GM23338 (cell line): ENCODE measurements at regions not wholly inside any gene's neighbourhood (a gene's known extent, or its start where the extent isn't known, plus 50 kb on each side); places are given as distances from the start of the nearest gene placed in this dataset.

ENCODE experiments used
- ATAC-seq: fragments of 200-7000 bp; cut with Tn5 transposase; 3 replicates; pipeline ENCODE4 v1.9.1; 2020
- DNase-seq: peaks from one replicate; pipeline ENCODE4 v3.0.0-alpha.2; 2015; ENCODE audit warnings: low spot score
- H2AFZ ChIP-seq: fragments of 200-600 bp; sonication (generic); 2 replicates; pipeline ENCODE4 v1.8.0; 2016; ENCODE audit warnings: antibody characterized with exemption, mild to moderate bottlenecking, moderate library complexity
- H3F3A ChIP-seq: fragments of 200-600 bp; sonication (generic); replicated peaks from 2 replicates; pipeline ENCODE4 v1.8.0; 2017; ENCODE audit warnings: antibody characterized with exemption, mixed run types, low read depth
- H3K27ac ChIP-seq: fragments of 200-600 bp; sonication (generic); 2 replicates; pipeline ENCODE4 v1.6.1; 2016; ENCODE audit warnings: low read depth
- H3K27me3 ChIP-seq: fragments of 200-600 bp; sonication (generic); 2 replicates; pipeline ENCODE4 v1.8.0; 2016; ENCODE audit warnings: mild to moderate bottlenecking, mixed run types, moderate library complexity; ENCODE audit not compliant: insufficient read depth
- H3K36me3 ChIP-seq: fragments of 200-600 bp; sonication (generic); 2 replicates; pipeline ENCODE4 v1.8.0; 2016; ENCODE audit warnings: mild to moderate bottlenecking; ENCODE audit not compliant: insufficient read depth
- H3K4me1 ChIP-seq: fragments of 200-600 bp; sonication (generic); 2 replicates; pipeline ENCODE4 v1.8.0; 2016; ENCODE audit warnings: mild to moderate bottlenecking, moderate library complexity; ENCODE audit not compliant: insufficient read depth
- H3K4me2 ChIP-seq: fragments of 200-600 bp; sonication (generic); 2 replicates; pipeline ENCODE4 v1.7.1; 2017; ENCODE audit warnings: mixed run types
- H3K4me3 ChIP-seq: fragments of 200-600 bp; sonication (generic); 2 replicates; pipeline ENCODE4 v1.6.1; 2016; ENCODE audit warnings: mixed run types
- H3K79me2 ChIP-seq: fragments of 200-600 bp; sonication (generic); replicated peaks from 2 replicates; pipeline ENCODE4 v1.8.0; 2017; ENCODE audit warnings: mild to moderate bottlenecking; ENCODE audit not compliant: insufficient read depth
- H3K9me2 ChIP-seq: fragments of 200-600 bp; sonication (generic); 2 replicates; pipeline ENCODE4 v1.8.0; 2017; ENCODE audit not compliant: insufficient read depth
- H4K20me1 ChIP-seq: fragments of 200-600 bp; sonication (generic); replicated peaks from 2 replicates; pipeline ENCODE4 v1.8.0; 2017; ENCODE audit warnings: mild to moderate bottlenecking; ENCODE audit not compliant: insufficient read depth
- H3K27ac Mint-ChIP-seq: 2 replicates; pipeline ENCODE4 v1.8.0; 2020; ENCODE audit warnings: inconsistent platforms, mild to moderate bottlenecking, moderate library complexity, mixed read lengths
- H3K27me3 Mint-ChIP-seq: 3 replicates; pipeline ENCODE4 v1.8.0; 2022; ENCODE audit warnings: low read depth, mild to moderate bottlenecking, moderate library complexity, mixed read lengths, inconsistent platforms; ENCODE audit not compliant: insufficient read depth, poor library complexity
- H3K36me3 Mint-ChIP-seq: 3 replicates; pipeline ENCODE4 v1.8.0; 2021; ENCODE audit warnings: low read depth, mild to moderate bottlenecking, inconsistent platforms, moderate library complexity, mixed read lengths
- H3K4me1 Mint-ChIP-seq: 3 replicates; pipeline ENCODE4 v1.8.0; 2020; ENCODE audit warnings: mild to moderate bottlenecking, inconsistent platforms, mixed read lengths
- H3K4me3 Mint-ChIP-seq: 3 replicates; pipeline ENCODE4 v1.8.0; 2021; ENCODE audit warnings: moderate library complexity, mild to moderate bottlenecking, inconsistent platforms, mixed read lengths
- H3K9me3 Mint-ChIP-seq: 3 replicates; pipeline ENCODE4 v1.8.0; 2020; ENCODE audit warnings: moderate library complexity, mild to moderate bottlenecking, inconsistent platforms, mixed read lengths
- CREB1 ChIP-seq: fragments of 250-450 bp; sonication (Bioruptor Pico); IDR thresholded peaks from 2 replicates; pipeline ENCODE4 v1.5.0; 2020; ENCODE audit warnings: low read depth, mild to moderate bottlenecking, moderate library complexity
- EZH2 ChIP-seq: fragments of 200-600 bp; sonication (generic); IDR thresholded peaks from one replicate; pipeline ENCODE4 v1.8.0; 2017; ENCODE audit warnings: antibody characterized with exemption, mild to moderate bottlenecking, low read depth; ENCODE audit not compliant: unreplicated experiment
- EZH2phosphoT487 ChIP-seq: fragments of 200-600 bp; sonication (generic); IDR thresholded peaks from one replicate; pipeline ENCODE4 v1.8.1; 2018; ENCODE audit warnings: antibody characterized with exemption; ENCODE audit not compliant: unreplicated experiment
- NANOG ChIP-seq: IDR thresholded peaks from 2 replicates; pipeline ENCODE4 v1.6.1; 2016; ENCODE audit warnings: antibody characterized with exemption, borderline replicate concordance
- STAT1 ChIP-seq: IDR thresholded peaks from one replicate; pipeline ENCODE4 v1.6.1; 2016; ENCODE audit warnings: antibody characterized with exemption; ENCODE audit not compliant: unreplicated experiment
- ZNF114 ChIP-seq: fragments of 250-450 bp; sonication (Bioruptor Pico); IDR thresholded peaks from 2 replicates; pipeline ENCODE4 v1.5.0; 2020; ENCODE audit warnings: mild to moderate bottlenecking, moderate library complexity
- ZNF331 ChIP-seq: fragments of 250-450 bp; sonication (Bioruptor Pico); IDR thresholded peaks from 2 replicates; pipeline ENCODE4 v1.5.0; 2020; ENCODE audit warnings: low read depth, mild to moderate bottlenecking, moderate library complexity
- TF ChIP-seq, protein P1 (sequence below): IDR thresholded peaks from one replicate; pipeline ENCODE4 v1.6.1; 2018; ENCODE audit warnings: antibody characterized with exemption; ENCODE audit not compliant: unreplicated experiment
- TF ChIP-seq, protein P2 (sequence below), 2 experiments: fragments of 200-600 bp in 1 of 2; sonication (generic) in 1 of 2; conservative IDR thresholded peaks; 2 replicates each; pipeline versions ENCODE4 v1.5.1 to v1.6.1; 2016 to 2017; ENCODE audit warnings: antibody characterized with exemption in 2 of 2, low read depth in 2 of 2, mild to moderate bottlenecking in 2 of 2, moderate library complexity in 1 of 2
- TF ChIP-seq, protein P3 (sequence below): fragments of 250-450 bp; sonication (Bioruptor Pico); IDR thresholded peaks from 2 replicates; pipeline ENCODE4 v1.5.0; 2020; ENCODE audit warnings: mild to moderate bottlenecking, moderate library complexity

DNA sequence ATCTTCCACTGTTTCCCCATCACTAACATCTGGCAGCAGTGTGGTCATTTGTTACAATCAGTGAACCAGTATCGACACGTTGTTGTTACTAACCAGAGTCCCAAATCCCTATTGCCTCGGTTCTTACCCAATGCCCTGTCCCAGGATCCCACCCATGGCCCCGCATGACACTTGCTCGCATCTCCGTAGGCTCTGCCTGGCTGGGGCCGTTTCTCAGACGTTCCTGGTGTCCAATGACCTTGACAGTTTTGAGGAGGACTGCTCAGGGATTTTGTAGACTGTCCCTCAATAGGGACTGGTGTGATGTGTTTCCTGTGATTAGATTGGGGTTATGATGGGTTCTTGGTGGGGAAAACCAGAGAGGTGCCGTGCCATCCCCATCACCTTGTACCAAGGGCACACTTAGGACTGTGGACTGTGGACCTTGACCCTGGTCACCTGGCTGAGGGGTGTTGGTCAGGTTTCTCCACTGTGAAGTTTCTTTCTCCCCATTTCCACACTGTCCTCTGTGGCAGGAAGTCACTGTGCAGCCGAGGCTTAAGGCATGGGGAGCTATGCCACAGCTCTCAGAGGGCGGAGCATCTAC lies 108.4 kb downstream of the ADRA2C start:
- no peak overlapping the region for H3K4me3 Mint-ChIP-seq
- H4K20me1 ChIP-seq, result no peaks in the 10 kb centered on the region; the same call in 1 of the 2 replicates
- peaks cover 25% of the 10 kb centered on the region for H3K4me1 Mint-ChIP-seq
- no peak overlapping the region for H2AFZ ChIP-seq
- 0 out of 2 replicates have a peak, but pooled peaks cover 3% of the 10 kb centered on the region for H3F3A ChIP-seq
- ATAC-seq (no peak), DNase-seq (no peak)
- no peak overlapping the region for H3K27ac ChIP-seq
- H3K27me3 Mint-ChIP-seq, result peaks cover 47% of the 10 kb centered on the region
- H3K4me1 ChIP-seq, result peaks cover 2% of the 10 kb centered on the region; the same call in 1 of the 2 replicates
- H3K9me2 ChIP-seq, result no peaks in the 10 kb centered on the region
- H3K4me2 ChIP-seq, result no peak overlapping the region
- peaks cover 19% of the 10 kb centered on the region; the same call in 2 of the 3 replicates for H3K9me3 Mint-ChIP-seq
- no peaks in the 10 kb centered on the region for H3K36me3 ChIP-seq
- peaks cover 53% of the 10 kb centered on the region for H3K27me3 ChIP-seq
- H3K79me2 ChIP-seq, result no peaks in the 10 kb centered on the region
- H3K27ac Mint-ChIP-seq, result no peak overlapping the region
- no peak overlapping the region for H3K4me3 ChIP-seq
- no peak for TF ChIP-seq ZNF114
- TF ChIP-seq CREB1 (CRISPR knock-in tag), result no peak
- no peak for TF ChIP-seq NANOG
- TF ChIP-seq, protein P1, sequence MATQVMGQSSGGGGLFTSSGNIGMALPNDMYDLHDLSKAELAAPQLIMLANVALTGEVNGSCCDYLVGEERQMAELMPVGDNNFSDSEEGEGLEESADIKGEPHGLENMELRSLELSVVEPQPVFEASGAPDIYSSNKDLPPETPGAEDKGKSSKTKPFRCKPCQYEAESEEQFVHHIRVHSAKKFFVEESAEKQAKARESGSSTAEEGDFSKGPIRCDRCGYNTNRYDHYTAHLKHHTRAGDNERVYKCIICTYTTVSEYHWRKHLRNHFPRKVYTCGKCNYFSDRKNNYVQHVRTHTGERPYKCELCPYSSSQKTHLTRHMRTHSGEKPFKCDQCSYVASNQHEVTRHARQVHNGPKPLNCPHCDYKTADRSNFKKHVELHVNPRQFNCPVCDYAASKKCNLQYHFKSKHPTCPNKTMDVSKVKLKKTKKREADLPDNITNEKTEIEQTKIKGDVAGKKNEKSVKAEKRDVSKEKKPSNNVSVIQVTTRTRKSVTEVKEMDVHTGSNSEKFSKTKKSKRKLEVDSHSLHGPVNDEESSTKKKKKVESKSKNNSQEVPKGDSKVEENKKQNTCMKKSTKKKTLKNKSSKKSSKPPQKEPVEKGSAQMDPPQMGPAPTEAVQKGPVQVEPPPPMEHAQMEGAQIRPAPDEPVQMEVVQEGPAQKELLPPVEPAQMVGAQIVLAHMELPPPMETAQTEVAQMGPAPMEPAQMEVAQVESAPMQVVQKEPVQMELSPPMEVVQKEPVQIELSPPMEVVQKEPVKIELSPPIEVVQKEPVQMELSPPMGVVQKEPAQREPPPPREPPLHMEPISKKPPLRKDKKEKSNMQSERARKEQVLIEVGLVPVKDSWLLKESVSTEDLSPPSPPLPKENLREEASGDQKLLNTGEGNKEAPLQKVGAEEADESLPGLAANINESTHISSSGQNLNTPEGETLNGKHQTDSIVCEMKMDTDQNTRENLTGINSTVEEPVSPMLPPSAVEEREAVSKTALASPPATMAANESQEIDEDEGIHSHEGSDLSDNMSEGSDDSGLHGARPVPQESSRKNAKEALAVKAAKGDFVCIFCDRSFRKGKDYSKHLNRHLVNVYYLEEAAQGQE, result no peak
- H3K36me3 Mint-ChIP-seq, result peaks cover 11% of the 10 kb centered on the region; the same call in 2 of the 3 replicates

DNA sequence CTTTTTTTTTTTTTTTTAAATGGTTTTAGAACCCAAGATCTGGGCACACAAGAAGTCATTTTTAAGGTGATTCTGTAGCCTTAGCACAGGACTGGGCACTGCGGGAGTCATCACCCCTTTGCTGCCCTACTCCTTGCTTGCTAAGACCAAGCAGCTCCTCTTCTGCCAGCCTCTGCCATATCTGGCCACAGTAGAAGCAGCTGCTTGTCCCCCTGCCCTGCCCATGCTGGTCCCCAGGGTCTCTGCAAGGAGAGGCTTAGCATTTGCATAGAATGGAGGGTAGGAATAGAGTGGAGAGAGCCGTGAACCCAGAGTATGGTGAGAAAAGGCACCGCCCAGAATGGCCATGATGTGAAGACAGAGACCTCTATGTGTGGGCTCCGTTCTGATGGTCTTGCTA lies 109.3 kb downstream of the ADRA2C start:
- no peak overlapping the region for H3K4me3 Mint-ChIP-seq
- DNase-seq, result no peak
- TF ChIP-seq EZH2 (no peak), EZH2phosphoT487 (no peak), ZNF114 (no peak), STAT1 (no peak), CREB1 (CRISPR knock-in tag) (no peak), ZNF331 (no peak)
- TF ChIP-seq, protein P2, sequence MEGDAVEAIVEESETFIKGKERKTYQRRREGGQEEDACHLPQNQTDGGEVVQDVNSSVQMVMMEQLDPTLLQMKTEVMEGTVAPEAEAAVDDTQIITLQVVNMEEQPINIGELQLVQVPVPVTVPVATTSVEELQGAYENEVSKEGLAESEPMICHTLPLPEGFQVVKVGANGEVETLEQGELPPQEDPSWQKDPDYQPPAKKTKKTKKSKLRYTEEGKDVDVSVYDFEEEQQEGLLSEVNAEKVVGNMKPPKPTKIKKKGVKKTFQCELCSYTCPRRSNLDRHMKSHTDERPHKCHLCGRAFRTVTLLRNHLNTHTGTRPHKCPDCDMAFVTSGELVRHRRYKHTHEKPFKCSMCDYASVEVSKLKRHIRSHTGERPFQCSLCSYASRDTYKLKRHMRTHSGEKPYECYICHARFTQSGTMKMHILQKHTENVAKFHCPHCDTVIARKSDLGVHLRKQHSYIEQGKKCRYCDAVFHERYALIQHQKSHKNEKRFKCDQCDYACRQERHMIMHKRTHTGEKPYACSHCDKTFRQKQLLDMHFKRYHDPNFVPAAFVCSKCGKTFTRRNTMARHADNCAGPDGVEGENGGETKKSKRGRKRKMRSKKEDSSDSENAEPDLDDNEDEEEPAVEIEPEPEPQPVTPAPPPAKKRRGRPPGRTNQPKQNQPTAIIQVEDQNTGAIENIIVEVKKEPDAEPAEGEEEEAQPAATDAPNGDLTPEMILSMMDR (conservative IDR thresholded peaks at IDR 0.05; ENCODE audit: low read depth in 2 of 2), result no peak
- TF ChIP-seq, protein P3, sequence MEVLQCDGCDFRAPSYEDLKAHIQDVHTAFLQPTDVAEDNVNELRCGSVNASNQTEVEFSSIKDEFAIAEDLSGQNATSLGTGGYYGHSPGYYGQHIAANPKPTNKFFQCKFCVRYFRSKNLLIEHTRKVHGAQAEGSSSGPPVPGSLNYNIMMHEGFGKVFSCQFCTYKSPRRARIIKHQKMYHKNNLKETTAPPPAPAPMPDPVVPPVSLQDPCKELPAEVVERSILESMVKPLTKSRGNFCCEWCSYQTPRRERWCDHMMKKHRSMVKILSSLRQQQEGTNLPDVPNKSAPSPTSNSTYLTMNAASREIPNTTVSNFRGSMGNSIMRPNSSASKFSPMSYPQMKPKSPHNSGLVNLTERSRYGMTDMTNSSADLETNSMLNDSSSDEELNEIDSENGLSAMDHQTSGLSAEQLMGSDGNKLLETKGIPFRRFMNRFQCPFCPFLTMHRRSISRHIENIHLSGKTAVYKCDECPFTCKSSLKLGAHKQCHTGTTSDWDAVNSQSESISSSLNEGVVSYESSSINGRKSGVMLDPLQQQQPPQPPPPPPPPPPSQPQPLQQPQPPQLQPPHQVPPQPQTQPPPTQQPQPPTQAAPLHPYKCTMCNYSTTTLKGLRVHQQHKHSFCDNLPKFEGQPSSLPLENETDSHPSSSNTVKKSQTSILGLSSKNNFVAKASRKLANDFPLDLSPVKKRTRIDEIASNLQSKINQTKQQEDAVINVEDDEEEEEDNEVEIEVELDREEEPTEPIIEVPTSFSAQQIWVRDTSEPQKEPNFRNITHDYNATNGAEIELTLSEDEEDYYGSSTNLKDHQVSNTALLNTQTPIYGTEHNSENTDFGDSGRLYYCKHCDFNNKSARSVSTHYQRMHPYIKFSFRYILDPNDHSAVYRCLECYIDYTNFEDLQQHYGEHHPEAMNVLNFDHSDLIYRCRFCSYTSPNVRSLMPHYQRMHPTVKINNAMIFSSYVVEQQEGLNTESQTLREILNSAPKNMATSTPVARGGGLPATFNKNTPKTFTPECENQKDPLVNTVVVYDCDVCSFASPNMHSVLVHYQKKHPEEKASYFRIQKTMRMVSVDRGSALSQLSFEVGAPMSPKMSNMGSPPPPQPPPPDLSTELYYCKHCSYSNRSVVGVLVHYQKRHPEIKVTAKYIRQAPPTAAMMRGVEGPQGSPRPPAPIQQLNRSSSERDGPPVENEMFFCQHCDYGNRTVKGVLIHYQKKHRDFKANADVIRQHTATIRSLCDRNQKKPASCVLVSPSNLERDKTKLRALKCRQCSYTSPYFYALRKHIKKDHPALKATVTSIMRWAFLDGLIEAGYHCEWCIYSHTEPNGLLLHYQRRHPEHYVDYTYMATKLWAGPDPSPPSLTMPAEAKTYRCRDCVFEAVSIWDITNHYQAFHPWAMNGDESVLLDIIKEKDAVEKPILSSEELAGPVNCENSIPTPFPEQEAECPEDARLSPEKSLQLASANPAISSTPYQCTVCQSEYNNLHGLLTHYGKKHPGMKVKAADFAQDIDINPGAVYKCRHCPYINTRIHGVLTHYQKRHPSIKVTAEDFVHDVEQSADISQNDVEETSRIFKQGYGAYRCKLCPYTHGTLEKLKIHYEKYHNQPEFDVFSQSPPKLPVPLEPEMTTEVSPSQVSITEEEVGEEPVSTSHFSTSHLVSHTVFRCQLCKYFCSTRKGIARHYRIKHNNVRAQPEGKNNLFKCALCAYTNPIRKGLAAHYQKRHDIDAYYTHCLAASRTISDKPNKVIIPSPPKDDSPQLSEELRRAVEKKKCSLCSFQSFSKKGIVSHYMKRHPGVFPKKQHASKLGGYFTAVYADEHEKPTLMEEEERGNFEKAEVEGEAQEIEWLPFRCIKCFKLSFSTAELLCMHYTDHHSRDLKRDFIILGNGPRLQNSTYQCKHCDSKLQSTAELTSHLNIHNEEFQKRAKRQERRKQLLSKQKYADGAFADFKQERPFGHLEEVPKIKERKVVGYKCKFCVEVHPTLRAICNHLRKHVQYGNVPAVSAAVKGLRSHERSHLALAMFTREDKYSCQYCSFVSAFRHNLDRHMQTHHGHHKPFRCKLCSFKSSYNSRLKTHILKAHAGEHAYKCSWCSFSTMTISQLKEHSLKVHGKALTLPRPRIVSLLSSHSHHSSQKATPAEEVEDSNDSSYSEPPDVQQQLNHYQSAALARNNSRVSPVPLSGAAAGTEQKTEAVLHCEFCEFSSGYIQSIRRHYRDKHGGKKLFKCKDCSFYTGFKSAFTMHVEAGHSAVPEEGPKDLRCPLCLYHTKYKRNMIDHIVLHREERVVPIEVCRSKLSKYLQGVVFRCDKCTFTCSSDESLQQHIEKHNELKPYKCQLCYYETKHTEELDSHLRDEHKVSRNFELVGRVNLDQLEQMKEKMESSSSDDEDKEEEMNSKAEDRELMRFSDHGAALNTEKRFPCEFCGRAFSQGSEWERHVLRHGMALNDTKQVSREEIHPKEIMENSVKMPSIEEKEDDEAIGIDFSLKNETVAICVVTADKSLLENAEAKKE (CRISPR knock-in tag), result no peak

More for the DNA sequence above, 109.3 kb downstream of the ADRA2C start:
- no peak for ATAC-seq
- H3K27ac Mint-ChIP-seq, result no peak overlapping the region
- peaks cover 58% of the 10 kb centered on the region for H3K27me3 ChIP-seq
- H3F3A ChIP-seq, result 0 out of 2 replicates have a peak, but pooled peaks cover 3% of the 10 kb centered on the region
- no peak overlapping the region for H2AFZ ChIP-seq
- no peaks in the 10 kb centered on the region for H3K36me3 ChIP-seq
- H3K9me2 ChIP-seq, result no peaks in the 10 kb centered on the region
- no peak overlapping the region for H3K4me2 ChIP-seq
- no peak overlapping the region for H3K27ac ChIP-seq
- H3K27me3 Mint-ChIP-seq, result peaks cover 49% of the 10 kb centered on the region
- peaks cover 8% of the 10 kb centered on the region for H3K4me1 ChIP-seq
- H3K9me3 Mint-ChIP-seq, result peaks cover 19% of the 10 kb centered on the region; the same call in 2 of the 3 replicates
- H3K4me1 Mint-ChIP-seq, result peaks cover 25% of the 10 kb centered on the region
- H3K4me3 ChIP-seq, result no peak overlapping the region
- H4K20me1 ChIP-seq, result no peaks in the 10 kb centered on the region; the same call in 1 of the 2 replicates
- H3K79me2 ChIP-seq, result no peaks in the 10 kb centered on the region
- peaks cover 11% of the 10 kb centered on the region; the same call in 2 of the 3 replicates for H3K36me3 Mint-ChIP-seq
